ENCODE measurements at regions not wholly inside any gene's neighbourhood (a gene's known extent, or its start where the extent isn't known, plus 50 kb on each side); places are given as distances from the start of the nearest gene placed in this dataset.

GRCh38 chr4:13966231-13967195 lies 339.0 kb upstream of the BOD1L1 start:
- Histone ChIP-seq H3K27me3 (no peaks in the 10 kb centered on the region), H3K4me1 (peaks cover 0 to 14% (median 2%) of the 10 kb centered on the region in 4 donors), H3K9me3 (peaks cover 0 to 5% (median 0%) of the 10 kb centered on the region in 3 donors), H3K36me3 (no peaks in the 10 kb centered on the region), H3K4me3 (no peak overlapping the region), H3K27ac (no peak overlapping the region)
- intact Hi-C loops (cut with DNase I; ENCODE audit: low total_unique reads), result no loop called here
- no peak for TF ChIP-seq CTCF (IDR thresholded peaks at IDR 0.05)
- no peak for DNase-seq

GRCh38 chr4:13968723-13969122 lies 341.2 kb upstream of the BOD1L1 start:
- Histone ChIP-seq H3K27me3 (no peaks in the 10 kb centered on the region), H3K36me3 (no peaks in the 10 kb centered on the region), H3K4me3 (no peak overlapping the region), H3K9me3 (no peaks in the 10 kb centered on the region), H3K27ac (no peak overlapping the region), H3K4me1 (peaks cover 0 to 14% (median 2%) of the 10 kb centered on the region in 4 donors)
- no peak for TF ChIP-seq CTCF (IDR thresholded peaks at IDR 0.05)
- DNase-seq, result no peak
- intact Hi-C loops (cut with DNase I; ENCODE audit: low total_unique reads), result no loop called here

- H3K27me3 ChIP-seq, result no peaks in the 10 kb centered on the region
- TF ChIP-seq CTCF (IDR thresholded peaks at IDR 0.05), result no peak
- H3K27ac ChIP-seq, result no peak overlapping the region
- peaks cover 0 to 14% (median 2%) of the 10 kb centered on the region in 4 donors for H3K4me1 ChIP-seq
- H3K36me3 ChIP-seq, result no peaks in the 10 kb centered on the region
- no peaks in the 10 kb centered on the region for H3K9me3 ChIP-seq
- no peak for DNase-seq
- H3K4me3 ChIP-seq, result no peak overlapping the region
- intact Hi-C loops (cut with DNase I; ENCODE audit: low total_unique reads), result no loop called here
These were observed 342.8 kb upstream of the BOD1L1 start for GRCh38 chr4:13970349-13970748.

- H3K4me1 ChIP-seq, result no peaks in the 10 kb centered on the region
These were observed 350.2 kb upstream of the BOD1L1 start for GRCh38 chr4:13977746-13978145.

More at GRCh38 chr4:13977746-13978145, 350.2 kb upstream of the BOD1L1 start:
- no peak overlapping the region for H3K4me3 ChIP-seq
- no peaks in the 10 kb centered on the region for H3K27me3 ChIP-seq
- no peak for TF ChIP-seq CTCF (IDR thresholded peaks at IDR 0.05)
- H3K36me3 ChIP-seq, result no peaks in the 10 kb centered on the region
- DNase-seq, result no peak
- no peaks in the 10 kb centered on the region for H3K9me3 ChIP-seq
- intact Hi-C loops (cut with DNase I; ENCODE audit: low total_unique reads), result no loop called here
- H3K27ac ChIP-seq, result no peak overlapping the region

Data from tibial artery (tissue), 4 donors.